ENCODE measurements at regions not wholly inside any gene's neighbourhood (a gene's known extent, or its start where the extent isn't known, plus 50 kb on each side); places are given as distances from the start of the nearest gene placed in this dataset.
A peak's percentile ranks its signal among the peaks of the same experiment; 100 is the strongest.
"Not testable (repeated sequence)": the region's sequence is repeated elsewhere in the genome, so short reads cannot be mapped to it uniquely, and the experiment has no call there.

DNA sequence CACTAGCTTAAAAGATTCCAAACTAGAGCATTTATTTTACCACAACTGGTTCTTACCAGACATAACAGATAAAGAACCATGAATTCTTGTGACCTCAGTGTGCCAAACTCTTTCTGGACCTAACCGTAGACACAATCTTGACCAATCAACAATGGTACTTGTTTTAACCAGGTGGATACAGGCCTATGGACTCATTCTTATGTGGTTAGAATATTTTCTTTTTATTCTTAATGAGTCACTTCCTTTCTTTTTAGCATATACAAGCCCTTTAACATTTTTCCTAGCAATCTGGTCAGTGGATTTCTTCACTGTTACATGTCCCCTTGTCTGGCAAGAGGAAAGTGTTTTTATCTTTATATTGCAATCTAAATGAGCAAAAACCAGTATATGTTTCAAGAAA lies 792.1 kb upstream of the SPRY2 start:
- CTCF ChIA-PET (ENCODE audit: partially characterized antibody): no interaction called here
- no peaks in the 10 kb centered on the region for H3K27me3 Mint-ChIP-seq
- no peak overlapping the region for H3K27ac ChIP-seq (ENCODE audit: low read depth, low read length)
- intact Hi-C loops (cut with micrococcal nuclease): no loop called here
- H3K4me1 Mint-ChIP-seq: no peaks in the 10 kb centered on the region
- H3K9me3 Mint-ChIP-seq: peaks cover 0 to 16% (median 6%) of the 10 kb centered on the region in 8 donors
- H3K4me3 ChIP-seq (ENCODE audit: low read length in 2 of 2): no peak overlapping the region
- no peaks in the 10 kb centered on the region for H3K4me1 ChIP-seq (ENCODE audit: insufficient read depth, low read length)
- no peaks in the 10 kb centered on the region for H3K36me3 Mint-ChIP-seq
- no peak overlapping the region for H3K27ac Mint-ChIP-seq
- POLR2A ChIA-PET (ENCODE audit: partially characterized antibody): no interaction called here
- H3K4me3 Mint-ChIP-seq: no peak overlapping the region
- no peak for DNase-seq
- no peaks in the 10 kb centered on the region for H3K27me3 ChIP-seq (ENCODE audit: insufficient read depth, low read length)
- no peaks in the 10 kb centered on the region for H3K36me3 ChIP-seq (ENCODE audit: insufficient read depth, low read length)
- H3K9me3 ChIP-seq (ENCODE audit: control insufficient read depth in 1 of 2, low read length in 2 of 2): no peaks in the 10 kb centered on the region

DNA sequence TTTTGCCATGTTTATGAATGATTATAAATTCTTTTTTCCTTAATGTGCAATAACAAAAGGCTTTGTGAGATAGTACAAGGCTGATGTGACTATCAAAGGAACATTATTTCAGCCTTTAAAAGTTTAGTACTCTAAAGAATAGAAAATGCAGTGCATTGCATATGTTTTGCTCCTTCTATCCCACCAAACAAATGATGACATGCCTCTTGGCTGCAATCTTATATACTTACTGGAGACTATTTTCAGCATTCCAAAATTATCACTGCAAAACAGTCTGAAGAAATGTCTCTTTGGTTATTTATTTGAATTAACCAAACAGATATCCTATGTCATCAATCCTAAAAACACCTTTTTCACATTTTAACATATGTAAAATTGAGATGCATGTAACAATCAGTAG lies 776.5 kb upstream of the SPRY2 start:
- H3K27me3 Mint-ChIP-seq: no peaks in the 10 kb centered on the region
- no peak overlapping the region for H3K27ac Mint-ChIP-seq
- DNase-seq: no peak
- Histone ChIP-seq H3K9me3 (ENCODE audit: control insufficient read depth in 1 of 2, low read length in 2 of 2) (no peaks in the 10 kb centered on the region), H3K36me3 (ENCODE audit: insufficient read depth, low read length) (no peaks in the 10 kb centered on the region), H3K4me3 (ENCODE audit: low read length in 2 of 2) (no peak overlapping the region), H3K4me1 (ENCODE audit: insufficient read depth, low read length) (no peaks in the 10 kb centered on the region), H3K27me3 (ENCODE audit: insufficient read depth, low read length) (no peaks in the 10 kb centered on the region), H3K27ac (ENCODE audit: low read depth, low read length) (no peak overlapping the region)
- H3K4me1 Mint-ChIP-seq: no peaks in the 10 kb centered on the region
- H3K4me3 Mint-ChIP-seq: no peak overlapping the region
- intact Hi-C loops (cut with micrococcal nuclease): no loop called here
- CTCF ChIA-PET (ENCODE audit: partially characterized antibody): no interaction called here
- POLR2A ChIA-PET (ENCODE audit: partially characterized antibody): no interaction called here
- H3K9me3 Mint-ChIP-seq: peaks cover 0 to 8% (median 4%) of the 10 kb centered on the region in 8 donors
- no peaks in the 10 kb centered on the region for H3K36me3 Mint-ChIP-seq

GRCh38 chr13:81116461-81117282 lies 775.7 kb upstream of the SPRY2 start:
- Mint-ChIP-seq H3K4me1 (no peaks in the 10 kb centered on the region), H3K27me3 (no peaks in the 10 kb centered on the region), H3K4me3 (peak overlapping the region in 6 of 8 donors; percentile 4 to 63 (median 39)), H3K36me3 (no peaks in the 10 kb centered on the region), H3K9me3 (peaks cover 0 to 8% (median 4%) of the 10 kb centered on the region in 8 donors), H3K27ac (no peak overlapping the region)
- no peaks in the 10 kb centered on the region for H3K36me3 ChIP-seq (ENCODE audit: insufficient read depth, low read length)
- H3K27ac ChIP-seq (ENCODE audit: low read depth, low read length): no peak overlapping the region
- no peaks in the 10 kb centered on the region for H3K27me3 ChIP-seq (ENCODE audit: insufficient read depth, low read length)
- no peak for DNase-seq
- intact Hi-C loops (cut with micrococcal nuclease): no loop called here
- ChIA-PET POLR2A (ENCODE audit: partially characterized antibody) (no interaction called here), CTCF (ENCODE audit: partially characterized antibody) (no interaction called here)
- no peak overlapping the region for H3K4me3 ChIP-seq (ENCODE audit: low read length in 2 of 2)
- no peaks in the 10 kb centered on the region for H3K9me3 ChIP-seq (ENCODE audit: control insufficient read depth in 1 of 2, low read length in 2 of 2)
- H3K4me1 ChIP-seq (ENCODE audit: insufficient read depth, low read length): no peaks in the 10 kb centered on the region

DNA sequence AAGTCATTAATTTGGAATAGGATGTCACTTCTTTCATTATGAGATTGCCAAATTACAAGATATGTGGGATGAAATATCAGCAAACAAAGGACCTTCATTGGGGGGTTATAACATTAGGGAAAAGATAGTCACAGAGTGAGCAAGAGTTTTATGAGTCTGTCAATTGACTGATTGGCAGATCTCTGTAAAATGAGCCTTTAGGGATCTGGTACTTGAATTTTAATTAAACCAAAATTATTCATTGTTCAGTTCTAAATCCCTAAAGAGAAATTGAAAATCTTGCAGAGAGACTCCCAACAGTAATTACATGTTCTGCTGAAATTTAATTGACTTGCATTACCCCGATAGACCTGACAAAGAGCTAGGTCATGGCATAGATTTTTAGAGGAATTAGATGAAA lies 768.1 kb upstream of the SPRY2 start:
- Mint-ChIP-seq H3K27me3 (no peaks in the 10 kb centered on the region), H3K36me3 (no peaks in the 10 kb centered on the region), H3K27ac (no peak overlapping the region), H3K9me3 (peaks cover 0 to 9% (median 2%) of the 10 kb centered on the region in 8 donors), H3K4me1 (no peaks in the 10 kb centered on the region), H3K4me3 (no peak overlapping the region)
- DNase-seq: no peak
- Histone ChIP-seq H3K9me3 (ENCODE audit: control insufficient read depth in 1 of 2, low read length in 2 of 2) (no peaks in the 10 kb centered on the region), H3K36me3 (ENCODE audit: insufficient read depth, low read length) (no peaks in the 10 kb centered on the region), H3K27ac (ENCODE audit: low read depth, low read length) (no peak overlapping the region), H3K27me3 (ENCODE audit: insufficient read depth, low read length) (no peaks in the 10 kb centered on the region), H3K4me3 (ENCODE audit: low read length in 2 of 2) (no peak overlapping the region), H3K4me1 (ENCODE audit: insufficient read depth, low read length) (no peaks in the 10 kb centered on the region)
- ChIA-PET CTCF (ENCODE audit: partially characterized antibody) (no interaction called here), POLR2A (ENCODE audit: partially characterized antibody) (no interaction called here)
- intact Hi-C loops (cut with micrococcal nuclease): no loop called here

DNA sequence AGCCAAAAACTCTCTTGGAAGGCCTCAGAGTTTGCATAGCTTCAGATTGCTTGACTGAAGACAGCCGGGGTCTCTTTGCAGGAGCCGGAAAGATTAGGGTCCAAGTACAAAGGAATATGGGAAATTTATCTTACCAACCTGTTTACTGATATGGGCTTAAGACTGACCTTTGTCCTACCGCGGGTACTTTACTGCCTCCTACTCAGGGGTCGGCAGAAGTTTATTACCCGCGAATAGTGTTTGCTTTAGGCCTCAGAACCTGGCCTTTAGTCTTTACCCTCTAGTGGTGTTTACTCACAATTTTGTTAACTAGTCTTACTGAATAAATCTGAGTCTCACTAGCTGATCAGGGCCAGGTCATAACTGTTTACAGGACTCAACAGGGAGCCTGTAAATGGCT lies 765.4 kb upstream of the SPRY2 start:
- H3K4me1 Mint-ChIP-seq: no peaks in the 10 kb centered on the region
- H3K36me3 Mint-ChIP-seq: no peaks in the 10 kb centered on the region
- ChIA-PET CTCF (ENCODE audit: partially characterized antibody) (no interaction called here), POLR2A (ENCODE audit: partially characterized antibody) (no interaction called here)
- H3K4me3 Mint-ChIP-seq: no peak overlapping the region
- Histone ChIP-seq H3K9me3 (ENCODE audit: control insufficient read depth in 1 of 2, low read length in 2 of 2) (no peaks in the 10 kb centered on the region), H3K36me3 (ENCODE audit: insufficient read depth, low read length) (no peaks in the 10 kb centered on the region), H3K4me1 (ENCODE audit: insufficient read depth, low read length) (no peaks in the 10 kb centered on the region), H3K4me3 (ENCODE audit: low read length in 2 of 2) (no peak overlapping the region), H3K27ac (ENCODE audit: low read depth, low read length) (no peak overlapping the region), H3K27me3 (ENCODE audit: insufficient read depth, low read length) (no peaks in the 10 kb centered on the region)
- no peak overlapping the region for H3K27ac Mint-ChIP-seq
- DNase-seq: no peak
- intact Hi-C loops (cut with micrococcal nuclease): no loop called here
- H3K27me3 Mint-ChIP-seq: no peaks in the 10 kb centered on the region
- H3K9me3 Mint-ChIP-seq: peaks cover 0 to 9% (median 4%) of the 10 kb centered on the region in 8 donors

DNA sequence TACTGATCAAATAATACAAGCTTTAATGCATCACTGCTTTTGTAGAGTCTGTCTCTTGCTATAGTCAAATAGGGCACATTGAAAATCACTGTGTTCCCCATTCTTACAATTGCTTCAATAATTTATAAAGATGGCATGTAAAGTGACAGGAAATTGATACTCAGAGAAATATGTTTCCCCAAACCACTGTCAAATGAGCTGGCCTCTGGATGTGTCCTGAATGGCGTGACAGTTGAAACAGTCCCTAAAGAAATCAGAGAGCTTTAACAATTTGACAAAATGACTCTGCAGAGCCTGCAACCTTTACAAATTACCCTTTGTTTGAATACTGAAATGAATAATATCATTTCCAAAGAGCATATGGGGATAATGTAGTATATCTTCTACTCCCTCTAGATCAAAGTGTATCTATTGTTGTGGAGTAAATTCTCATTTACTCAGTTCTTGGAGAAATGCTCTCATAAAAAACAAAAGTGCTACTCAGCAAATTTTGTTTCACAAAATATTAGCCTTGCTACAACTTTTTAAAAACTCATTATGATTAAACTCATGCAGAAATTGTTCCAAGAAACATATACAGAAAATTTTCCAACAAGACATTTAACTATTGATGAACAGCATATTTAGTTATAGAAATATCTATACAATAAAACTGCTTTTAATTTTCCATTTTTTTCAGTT lies 763.2 kb upstream of the SPRY2 start:
- no peak overlapping the region for H3K27ac ChIP-seq (ENCODE audit: low read depth, low read length)
- no peaks in the 10 kb centered on the region for H3K4me1 ChIP-seq (ENCODE audit: insufficient read depth, low read length)
- CTCF ChIA-PET (ENCODE audit: partially characterized antibody): no interaction called here
- DNase-seq: no peak
- H3K27me3 ChIP-seq (ENCODE audit: insufficient read depth, low read length): no peaks in the 10 kb centered on the region
- H3K27ac Mint-ChIP-seq: no peak overlapping the region
- H3K36me3 ChIP-seq (ENCODE audit: insufficient read depth, low read length): no peaks in the 10 kb centered on the region
- H3K4me3 ChIP-seq (ENCODE audit: low read length in 2 of 2): no peak overlapping the region
- H3K27me3 Mint-ChIP-seq: no peaks in the 10 kb centered on the region
- no peaks in the 10 kb centered on the region for H3K36me3 Mint-ChIP-seq
- H3K4me1 Mint-ChIP-seq: no peaks in the 10 kb centered on the region
- POLR2A ChIA-PET (ENCODE audit: partially characterized antibody): no interaction called here
- H3K9me3 ChIP-seq (ENCODE audit: control insufficient read depth in 1 of 2, low read length in 2 of 2): no peaks in the 10 kb centered on the region
- no peak overlapping the region for H3K4me3 Mint-ChIP-seq
- intact Hi-C loops (cut with micrococcal nuclease): no loop called here
- H3K9me3 Mint-ChIP-seq: peaks cover 0 to 10% (median 3%) of the 10 kb centered on the region in 8 donors

DNA sequence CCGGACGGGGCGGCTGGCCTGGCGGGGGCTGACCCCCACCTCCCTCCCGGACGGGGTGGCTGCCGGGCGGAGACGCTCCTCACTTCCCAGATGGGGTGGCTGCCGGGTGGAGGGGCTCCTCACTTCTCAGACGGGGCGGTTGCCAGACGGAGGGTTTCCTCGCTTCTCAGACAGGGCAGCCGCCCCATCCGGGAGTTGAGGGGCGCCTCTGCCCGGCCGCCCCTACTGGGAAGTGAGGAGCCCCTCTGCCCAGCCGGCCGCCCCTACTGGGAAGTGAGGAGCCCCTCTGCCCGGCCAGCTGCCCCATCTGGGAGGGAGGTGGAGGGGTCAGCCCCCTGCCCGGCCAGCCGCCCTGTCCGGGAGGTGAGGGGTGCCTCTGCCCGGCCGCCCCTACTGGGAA lies 761.1 kb upstream of the SPRY2 start:
- H3K36me3 ChIP-seq (ENCODE audit: insufficient read depth, low read length); POLR2A ChIA-PET (ENCODE audit: partially characterized antibody); DNase-seq; H3K27ac Mint-ChIP-seq; H3K36me3 Mint-ChIP-seq; H3K27ac ChIP-seq (ENCODE audit: low read depth, low read length); H3K4me1 Mint-ChIP-seq; intact Hi-C loops (cut with micrococcal nuclease); H3K9me3 ChIP-seq (ENCODE audit: control insufficient read depth in 1 of 2, low read length in 2 of 2); H3K27me3 Mint-ChIP-seq; H3K27me3 ChIP-seq (ENCODE audit: insufficient read depth, low read length); H3K4me1 ChIP-seq (ENCODE audit: insufficient read depth, low read length); H3K4me3 Mint-ChIP-seq; H3K4me3 ChIP-seq (ENCODE audit: low read length in 2 of 2); CTCF ChIA-PET (ENCODE audit: partially characterized antibody): not testable (repeated sequence)
- peaks cover 0 to 11% (median 4%) of the 10 kb centered on the region in 8 donors for H3K9me3 Mint-ChIP-seq

Measured in CD4-positive, alpha-beta memory T cell (primary cell).